SK-N-SH treated with all-trans-retinoic acid at 6 μM for 48 hours (cell line): ENCODE measurements at regions not wholly inside any gene's neighbourhood (a gene's known extent, or its start where the extent isn't known, plus 50 kb on each side); places are given as distances from the start of the nearest gene placed in this dataset.

Experiments used
- ATAC-seq: fragments of 200-7000 bp; cut with Tn5 transposase; 3 replicates; pipeline ENCODE4 v1.9.1; 2020; ENCODE audit warnings: mild to moderate bottlenecking, moderate library complexity
- ARNTL ChIP-seq: fragments of 450-650 bp; formaldehyde crosslinking; IDR thresholded peaks from 2 replicates; pipeline ENCODE4 v1.5.0; 2020; ENCODE audit warnings: low read depth, mild to moderate bottlenecking, moderate library complexity, borderline replicate concordance
- BACH2 ChIP-seq: fragments of 250-450 bp; sonication (Bioruptor Pico); IDR thresholded peaks from 2 replicates; pipeline ENCODE4 v1.9.0; 2021; ENCODE audit warnings: mild to moderate bottlenecking, borderline replicate concordance
- CREB5 ChIP-seq: fragments of 250-450 bp; sonication (Bioruptor Pico); IDR thresholded peaks from 2 replicates; pipeline ENCODE4 v1.5.1; 2020; ENCODE audit warnings: low read depth, mild to moderate bottlenecking, moderate library complexity
- CSDC2 ChIP-seq: fragments of 250-450 bp; sonication (Bioruptor Pico); IDR thresholded peaks from 2 replicates; pipeline ENCODE4 v1.5.0; 2020; ENCODE audit warnings: mild to moderate bottlenecking, moderate library complexity
- CSRNP3 ChIP-seq: fragments of 250-450 bp; sonication (Bioruptor Pico); IDR thresholded peaks from 2 replicates; pipeline ENCODE4 v1.5.1; 2021; ENCODE audit warnings: mild to moderate bottlenecking, moderate library complexity
- GLIS3 ChIP-seq: fragments of 250-450 bp; sonication (Bioruptor Pico); IDR thresholded peaks from 2 replicates; pipeline ENCODE4 v1.5.0; 2020; ENCODE audit warnings: mild to moderate bottlenecking, moderate library complexity
- ISL1 ChIP-seq: fragments of 250-450 bp; sonication (Bioruptor Pico); IDR thresholded peaks from 2 replicates; pipeline ENCODE4 v2.1.2; 2022; ENCODE audit warnings: mild to moderate bottlenecking, moderate library complexity
- OSR1 ChIP-seq: fragments of 250-450 bp; sonication (Bioruptor Pico); IDR thresholded peaks from 2 replicates; pipeline ENCODE4 v1.8.0; 2022; ENCODE audit warnings: moderate library complexity, mild to moderate bottlenecking, inconsistent platforms
- PATZ1 ChIP-seq: fragments of 250-450 bp; sonication (Bioruptor Pico); IDR thresholded peaks from 2 replicates; pipeline ENCODE4 v1.8.0; 2020; ENCODE audit warnings: mild to moderate bottlenecking, moderate library complexity, borderline replicate concordance
- POU6F1 ChIP-seq: fragments of 250-450 bp; sonication (Bioruptor Pico); IDR thresholded peaks from 2 replicates; pipeline ENCODE4 v1.8.0; 2021; ENCODE audit warnings: low read depth, mild to moderate bottlenecking, moderate library complexity, borderline replicate concordance
- PPARA ChIP-seq: fragments of 250-450 bp; sonication (Bioruptor Pico); IDR thresholded peaks from 2 replicates; pipeline ENCODE4 v1.5.0; 2020; ENCODE audit warnings: mild to moderate bottlenecking, borderline replicate concordance
- RARB ChIP-seq: fragments of 250-450 bp; sonication (Bioruptor Pico); IDR thresholded peaks from 2 replicates; pipeline ENCODE4 v1.8.0; 2021; ENCODE audit warnings: mild to moderate bottlenecking, moderate library complexity
- SNAI2 ChIP-seq: fragments of 250-450 bp; sonication (Bioruptor Pico); IDR thresholded peaks from 2 replicates; pipeline ENCODE4 v1.5.0; 2020; ENCODE audit warnings: mild to moderate bottlenecking, moderate library complexity
- TCF4 ChIP-seq: fragments of 250-450 bp; sonication (Bioruptor Pico); IDR thresholded peaks from 2 replicates; pipeline ENCODE4 v1.8.0; 2021; ENCODE audit warnings: mild to moderate bottlenecking, moderate library complexity, borderline replicate concordance
- ZC3H10 ChIP-seq: fragments of 250-450 bp; sonication (Bioruptor Pico); IDR thresholded peaks from 2 replicates; pipeline ENCODE4 v1.5.1; 2021; ENCODE audit warnings: mild to moderate bottlenecking, moderate library complexity
- ZFP3 ChIP-seq: fragments of 250-450 bp; sonication (Bioruptor Pico); IDR thresholded peaks from 2 replicates; pipeline ENCODE4 v1.5.0; 2020; ENCODE audit warnings: mild to moderate bottlenecking, moderate library complexity
- ZFP30 ChIP-seq: fragments of 450-650 bp; formaldehyde crosslinking; IDR thresholded peaks from 2 replicates; pipeline ENCODE4 v1.5.0; 2022; ENCODE audit warnings: mild to moderate bottlenecking, moderate library complexity
- ZNF565 ChIP-seq: fragments of 450-650 bp; formaldehyde crosslinking; conservative IDR thresholded peaks from 2 replicates; pipeline ENCODE4 v1.5.0; 2020; ENCODE audit warnings: low read depth, mild to moderate bottlenecking, moderate library complexity
- ZNF8 ChIP-seq: fragments of 450-650 bp; formaldehyde crosslinking; IDR thresholded peaks from 2 replicates; pipeline ENCODE4 v1.5.0; 2020; ENCODE audit warnings: mild to moderate bottlenecking, moderate library complexity

- TF ChIP-seq CREB5 (CRISPR knock-in tag) (no peak), CSDC2 (no peak), ZC3H10 (no peak)
- no peak for ATAC-seq
Measured at GRCh38 chr2:155643056-155643775, 689.3 kb downstream of the NR4A2 start.

GRCh38 chr2:155633887-155634570, 698.5 kb downstream of the NR4A2 start:
- ATAC-seq: no peak
- TF ChIP-seq ZFP3 (no peak), PATZ1 (CRISPR knock-in tag) (no peak), POU6F1 (no peak), SNAI2 (CRISPR knock-in tag) (no peak), ISL1 (CRISPR knock-in tag) (no peak), GLIS3 (CRISPR knock-in tag) (no peak), ARNTL (CRISPR knock-in tag) (no peak), ZC3H10 (no peak), ZFP30 (CRISPR knock-in tag) (no peak), TCF4 (CRISPR knock-in tag) (no peak), ZNF565 (CRISPR knock-in tag) (no peak), CSDC2 (no peak), CSRNP3 (CRISPR knock-in tag) (no peak), CREB5 (CRISPR knock-in tag) (no peak), RARB (no peak)

- no peak for ATAC-seq
- no peak for TF ChIP-seq PPARA (CRISPR knock-in tag)
- TF ChIP-seq ZFP30 (CRISPR knock-in tag): no peak
- TF ChIP-seq OSR1 (CRISPR knock-in tag): no peak
- TF ChIP-seq, all 23 proteins: peak for 0
Measured at GRCh38 chr2:155633060-155633839, 699.3 kb downstream of the NR4A2 start.

GRCh38 chr2:155630760-155631159, 701.8 kb downstream of the NR4A2 start:
- ATAC-seq: no peak
- TF ChIP-seq PATZ1 (CRISPR knock-in tag) (no peak), GLIS3 (CRISPR knock-in tag) (no peak), PPARA (CRISPR knock-in tag) (no peak), ZNF8 (CRISPR knock-in tag) (no peak), CSRNP3 (CRISPR knock-in tag) (no peak), RARB (no peak), BACH2 (CRISPR knock-in tag) (no peak), ISL1 (CRISPR knock-in tag) (no peak), POU6F1 (no peak), ZC3H10 (no peak), ZFP30 (CRISPR knock-in tag) (no peak)
